HG02973 (cell line): ENCODE measurements at regions not wholly inside any gene's neighbourhood (a gene's known extent, or its start where the extent isn't known, plus 50 kb on each side); places are given as distances from the start of the nearest gene placed in this dataset.
"Not testable (repeated sequence)": the region's sequence is repeated elsewhere in the genome, so short reads cannot be mapped to it uniquely, and the experiment has no call there.

ENCODE experiments used
- ATAC-seq: cut with Tn5 transposase; IDR thresholded peaks from one replicate; pipeline ENCODE4 v1.9.1; 2021; ENCODE audit warnings: moderate library complexity; ENCODE audit not compliant: unreplicated experiment

DNA sequence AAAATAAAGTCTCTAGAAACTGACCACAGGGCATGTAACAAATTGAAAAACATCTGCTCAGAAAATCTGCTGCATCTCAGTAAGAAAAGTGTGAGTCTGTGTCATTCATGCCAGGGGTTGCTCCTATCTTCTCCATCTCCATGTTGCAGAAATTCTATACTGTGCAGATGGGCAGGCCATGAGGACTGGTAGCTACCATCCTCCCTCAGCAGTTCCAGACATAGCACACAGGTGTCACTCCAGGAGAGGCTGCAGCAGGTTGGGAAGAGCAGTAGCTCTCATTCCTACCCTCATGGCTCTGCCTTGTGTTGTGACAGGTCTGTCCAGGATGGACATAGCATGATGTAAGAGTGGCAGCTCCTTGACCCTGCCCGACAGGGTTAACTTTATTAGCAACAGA lies 173.4 kb downstream of the NDUFS4 start:
- ATAC-seq = no peak

DNA sequence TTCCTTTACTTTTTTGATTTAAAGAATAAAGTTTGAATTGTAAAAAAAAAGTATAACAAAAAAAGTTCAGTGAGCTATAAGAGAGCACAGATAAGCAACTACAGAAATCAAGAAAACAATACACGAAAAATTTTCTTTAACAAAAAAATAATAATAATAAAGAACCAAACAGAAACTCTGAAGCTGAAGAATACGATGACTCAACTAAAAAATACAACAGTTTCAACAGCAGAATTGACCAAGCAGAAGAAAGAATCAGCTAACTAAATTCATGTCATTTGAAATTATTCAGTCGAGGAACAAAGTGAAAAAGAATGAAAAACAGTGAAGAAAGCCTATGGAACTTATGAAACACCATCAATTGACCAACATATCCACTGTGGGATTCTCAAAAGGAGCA lies 177.7 kb downstream of the NDUFS4 start:
- no peak for ATAC-seq

DNA sequence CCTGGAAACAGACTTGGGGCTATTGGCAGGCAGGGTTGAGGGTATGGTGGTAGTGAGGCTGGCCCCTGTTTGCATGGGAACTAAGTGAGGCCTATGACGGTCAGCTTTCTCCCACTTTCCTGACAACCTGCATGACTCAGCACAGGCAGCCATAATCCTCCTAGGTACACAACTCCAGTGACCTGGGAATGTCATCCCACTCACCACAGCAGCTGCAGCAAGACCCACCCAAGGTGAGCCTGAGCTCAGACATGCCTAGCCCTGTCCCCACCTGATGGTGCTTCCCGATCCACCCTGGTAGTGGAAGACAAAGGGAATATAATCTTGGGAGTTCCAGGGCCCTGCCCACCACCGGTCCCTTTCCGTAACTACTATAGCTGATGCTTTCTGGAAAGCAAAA lies 178.7 kb downstream of the NDUFS4 start:
- ATAC-seq = no peak

- no peak for ATAC-seq
Observed at GRCh38 chr5:53749621-53750020, 189.2 kb downstream of the NDUFS4 start.

GRCh38 chr5:53752282-53752681 lies 191.8 kb downstream of the NDUFS4 start:
- not testable (repeated sequence) for ATAC-seq

DNA sequence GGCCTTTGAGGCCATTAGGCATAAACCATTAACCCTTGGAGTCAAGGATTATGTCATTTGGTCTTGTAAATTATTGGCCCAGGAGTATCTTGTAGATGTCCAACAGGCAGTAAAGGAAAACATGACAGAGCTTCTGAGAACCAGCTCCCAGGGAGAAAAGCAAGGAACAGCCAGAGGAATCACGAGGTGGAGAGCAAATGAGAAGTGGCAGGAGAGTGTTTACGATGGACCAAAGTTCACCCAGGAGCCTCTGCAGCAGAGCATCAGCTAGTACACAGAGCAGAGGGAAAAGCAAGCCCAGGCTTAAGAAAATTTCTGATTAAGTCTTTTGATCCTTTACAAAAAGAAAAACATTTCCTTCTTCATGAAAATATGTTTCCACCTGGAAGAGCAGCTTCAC lies 206.2 kb downstream of the NDUFS4 start:
- no peak for ATAC-seq

DNA sequence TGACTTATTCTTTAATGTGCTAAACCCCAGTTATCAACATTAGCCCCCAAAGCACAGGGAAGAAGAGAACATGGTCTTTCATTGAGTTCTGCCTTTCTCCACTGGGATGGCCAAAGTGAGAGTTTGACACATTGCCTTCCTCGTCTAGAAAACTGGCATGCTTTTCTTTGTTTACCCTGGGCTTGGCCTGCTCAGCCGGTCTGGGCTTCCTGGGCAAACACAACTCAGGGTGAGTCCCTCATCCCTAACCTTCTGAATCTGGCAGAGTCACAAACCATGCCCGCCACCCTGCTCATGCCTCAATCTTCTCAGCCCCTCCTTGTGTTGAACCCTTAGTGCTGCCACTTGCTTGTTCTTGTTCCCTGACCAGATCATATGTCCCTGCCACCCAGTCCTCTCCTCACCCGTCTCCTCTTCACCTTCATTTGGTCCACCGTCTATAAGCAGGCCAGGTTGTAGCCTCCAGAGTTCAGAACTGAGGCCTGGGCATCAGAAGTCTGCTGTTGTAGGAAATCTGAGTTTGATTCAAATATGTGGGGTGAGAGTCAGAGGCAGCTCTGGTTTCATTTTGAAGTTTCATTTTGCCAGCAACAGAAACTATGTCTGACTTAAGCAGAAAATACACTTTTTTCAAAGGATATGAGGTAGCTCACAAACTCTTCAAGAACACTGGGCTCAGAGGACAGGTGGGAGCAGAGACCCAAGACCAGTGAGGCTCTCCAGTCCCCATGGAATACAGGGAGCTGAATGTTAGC lies 217.6 kb downstream of the NDUFS4 start:
- ATAC-seq = peak; percentile 60

GRCh38 chr5:53779541-53779981 lies 219.1 kb downstream of the NDUFS4 start:
- no peak for ATAC-seq

- no peak for ATAC-seq
Observed at GRCh38 chr5:53782620-53783019, 222.2 kb downstream of the NDUFS4 start.

- no peak for ATAC-seq
Observed at GRCh38 chr5:53783624-53784228, 223.3 kb downstream of the NDUFS4 start.

DNA sequence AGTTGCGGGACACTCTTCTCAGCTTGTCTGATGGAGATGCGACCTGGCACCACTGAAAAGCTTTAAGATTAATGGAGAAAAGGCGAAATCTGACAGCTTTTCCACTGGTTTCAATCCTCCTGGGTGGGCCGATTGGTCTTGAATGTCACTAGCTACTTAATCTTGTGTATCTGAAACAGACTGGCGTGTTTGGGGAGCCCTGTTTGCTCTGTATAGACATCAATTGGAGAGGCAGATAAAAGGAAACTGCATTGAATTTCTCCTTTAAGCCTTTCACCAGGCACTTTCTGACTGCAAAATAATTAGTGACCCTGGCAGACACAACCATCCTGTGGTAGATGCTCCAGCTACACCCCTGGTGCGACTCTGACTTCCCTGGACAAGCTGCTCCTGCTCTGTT lies 224.2 kb downstream of the NDUFS4 start:
- ATAC-seq = no peak

DNA sequence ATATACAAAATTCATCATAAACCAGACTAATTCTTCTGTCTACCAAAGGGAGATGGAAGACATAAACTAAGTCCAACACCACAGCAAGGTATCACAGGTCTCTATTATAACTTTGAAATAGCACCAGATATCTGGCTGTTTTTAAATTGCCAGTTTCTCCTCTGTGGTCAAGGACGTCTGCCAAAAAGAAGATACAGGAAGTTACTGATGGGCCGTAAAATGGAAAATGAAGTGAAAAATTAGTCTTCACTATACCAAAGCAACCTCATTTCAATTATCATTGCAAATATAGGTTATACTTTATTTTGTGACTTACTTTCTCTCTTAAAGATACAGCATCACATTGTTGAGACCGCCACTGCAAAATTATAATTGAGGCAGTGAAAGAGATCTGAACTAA lies 225.5 kb downstream of the NDUFS4 start:
- ATAC-seq = no peak

DNA sequence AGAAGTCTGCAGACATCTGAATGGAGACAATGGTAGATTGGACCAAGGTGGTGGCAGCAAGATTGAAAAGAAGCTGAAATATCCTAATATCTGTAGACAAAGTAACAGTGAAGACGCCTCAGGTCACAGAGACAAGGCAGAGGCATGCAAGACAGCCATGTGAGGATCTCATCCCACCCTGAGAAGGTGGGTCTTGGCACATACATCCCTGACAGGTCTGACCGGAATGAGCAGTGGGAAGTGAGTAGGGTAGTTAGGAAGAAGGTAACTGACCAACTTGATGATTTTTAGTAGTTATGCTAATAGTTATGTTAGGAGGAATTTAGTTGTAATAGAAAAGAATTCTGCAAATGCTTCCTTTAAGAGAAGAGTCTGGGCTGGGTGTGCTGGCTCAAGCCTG lies 229.6 kb downstream of the NDUFS4 start:
- no peak for ATAC-seq

DNA sequence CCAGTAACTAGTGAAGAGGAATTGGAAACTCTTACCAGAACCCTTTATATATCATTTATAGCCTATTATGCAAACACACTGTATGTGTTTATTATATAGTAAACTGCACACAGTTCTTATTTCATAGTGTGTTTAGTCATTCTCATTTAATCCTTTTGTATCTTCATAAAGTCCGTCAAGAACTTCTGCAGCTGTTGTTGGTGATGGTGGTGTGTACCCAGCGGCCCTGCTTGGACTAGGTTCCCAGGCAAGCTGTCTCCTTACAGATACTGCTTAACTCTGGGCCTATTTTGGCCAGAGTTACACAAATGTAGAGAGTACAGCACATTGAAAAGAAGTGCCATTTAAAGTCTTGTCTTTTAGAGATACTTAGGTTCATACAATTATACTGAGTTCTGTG lies 231.9 kb downstream of the NDUFS4 start:
- ATAC-seq = no peak

DNA sequence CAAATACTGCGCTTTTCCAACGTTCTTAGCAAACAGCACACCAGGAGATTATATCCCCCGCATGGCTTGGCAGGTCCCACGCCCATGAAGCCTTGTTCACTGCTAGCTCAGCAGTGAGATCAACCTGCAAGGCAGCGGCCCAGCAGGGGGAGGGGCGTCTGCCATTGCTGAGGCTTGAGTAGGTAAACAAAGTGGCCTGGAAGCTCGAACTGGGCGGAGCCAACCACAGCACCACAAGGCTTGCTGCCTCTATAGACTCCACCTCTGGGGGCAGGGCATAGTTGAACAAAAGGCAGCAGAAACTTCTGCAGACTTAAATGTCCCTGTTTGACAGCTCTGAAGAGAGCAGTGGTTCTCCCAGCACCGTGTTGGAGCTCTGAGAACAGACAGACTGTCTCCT lies 239.2 kb downstream of the NDUFS4 start:
- not testable (repeated sequence) for ATAC-seq

- ATAC-seq = not testable (repeated sequence)
Observed at GRCh38 chr5:53808392-53808791, 248.0 kb downstream of the NDUFS4 start.

DNA sequence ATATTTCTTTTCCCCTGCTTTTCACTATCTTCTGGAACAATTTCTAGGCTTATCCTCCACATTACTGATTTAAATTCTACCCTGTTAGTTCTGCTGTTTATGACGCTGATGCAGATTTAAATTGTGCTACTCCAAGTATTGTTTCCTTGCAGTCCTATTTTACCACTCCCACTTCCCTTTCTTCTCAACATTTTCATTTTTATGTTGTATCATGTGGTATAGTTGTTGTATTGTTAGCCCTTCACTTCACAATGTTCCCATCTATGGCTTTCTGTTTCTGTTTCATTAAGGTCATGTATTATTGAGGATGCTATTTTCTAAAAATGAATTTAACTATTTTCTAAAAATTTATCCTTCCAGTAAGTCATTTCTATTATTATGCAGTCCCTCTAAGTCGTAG lies 254.4 kb downstream of the NDUFS4 start:
- no peak for ATAC-seq

DNA sequence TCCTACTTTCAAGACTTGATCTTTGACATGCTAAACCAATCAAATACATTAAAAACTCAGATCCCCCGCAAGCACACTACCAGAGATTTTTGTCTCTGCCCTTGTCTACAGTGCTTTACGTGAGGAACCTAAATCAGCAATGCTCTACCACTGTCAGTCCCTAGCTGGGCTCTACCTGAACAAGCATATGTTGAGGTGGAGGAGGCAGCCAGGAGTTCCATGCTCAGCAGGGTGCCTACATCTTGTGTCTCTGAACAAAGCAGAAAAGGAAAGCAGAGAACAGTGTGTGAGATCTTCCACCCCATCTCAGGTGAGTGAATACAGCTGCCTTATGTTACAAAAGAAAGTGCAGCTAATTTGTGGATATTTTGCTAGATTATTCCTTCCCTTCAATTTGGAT lies 255.0 kb downstream of the NDUFS4 start:
- ATAC-seq = no peak

- no peak for ATAC-seq
Observed at GRCh38 chr5:53817183-53817582, 256.7 kb downstream of the NDUFS4 start.

DNA sequence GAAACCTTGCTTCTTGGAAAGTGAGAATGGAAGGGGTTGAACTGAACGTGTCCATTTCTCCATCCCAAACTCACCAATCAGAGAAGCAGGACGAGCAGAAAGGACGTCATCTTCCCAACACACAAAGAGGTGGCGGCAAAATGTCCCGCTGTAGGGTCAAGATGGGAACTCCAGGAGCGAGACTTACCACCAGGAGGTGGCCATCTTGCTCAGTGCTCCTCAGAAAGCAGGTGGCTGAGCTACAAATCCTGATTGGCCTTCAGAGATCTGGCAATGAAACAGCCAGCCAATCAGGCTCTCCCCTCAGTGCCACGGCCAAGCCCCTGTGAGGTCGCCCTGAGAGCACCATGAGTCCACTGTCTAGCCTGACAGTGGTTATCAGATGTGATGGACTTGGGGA lies 259.0 kb downstream of the NDUFS4 start:
- ATAC-seq = no peak

GRCh38 chr5:53820119-53820801 lies 259.8 kb downstream of the NDUFS4 start:
- ATAC-seq = peak; percentile 37

DNA sequence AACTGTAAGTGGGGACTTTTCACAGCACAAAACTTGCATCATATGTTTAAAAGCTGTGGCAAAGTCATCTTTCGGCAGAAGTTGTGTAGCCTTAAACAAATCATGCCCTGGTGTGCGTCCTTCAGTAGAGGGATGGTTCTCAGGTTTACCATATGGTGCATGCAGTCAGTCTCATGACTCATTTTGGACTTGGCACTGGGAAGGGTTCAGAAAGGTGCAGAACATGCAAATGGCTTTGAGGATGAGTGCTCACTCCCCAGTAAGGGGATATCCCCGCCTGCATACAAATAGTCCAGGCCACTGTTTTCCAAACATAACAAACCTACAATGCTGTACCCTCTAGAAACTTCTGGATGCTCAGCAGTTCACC lies 260.3 kb downstream of the NDUFS4 start:
- ATAC-seq = peak; percentile 94
